HCT116 (cell line): ENCODE measurements at regions not wholly inside any gene's neighbourhood (a gene's known extent, or its start where the extent isn't known, plus 50 kb on each side); places are given as distances from the start of the nearest gene placed in this dataset.

ENCODE experiments used
- ATAC-seq: fragments of 200-7000 bp; cut with Tn5 transposase; 2 replicates; pipeline ENCODE4 v1.9.1; 2020; ENCODE audit warnings: mild to moderate bottlenecking, moderate library complexity
- BruUV-seq: library from RNA; stranded (reverse); fragments of 400-500 nt; replicated peaks from 2 replicates; lab custom pipeline; 2021; lab: Mats Ljungman, UMichigan
- CTCF ChIA-PET: fragments of 300-600 bp; sonication (Branson Sonifier 250); formaldehyde crosslinking; loops from one replicate; lab custom pipeline; 2021; ENCODE audit warnings: antibody characterized with exemption; lab: Charles Lee
- POLR2A ChIA-PET: fragments of 300-600, 350-600 bp; sonication (Branson Sonifier 250); formaldehyde crosslinking; loops from one replicate; lab custom pipeline; 2021; ENCODE audit warnings: antibody characterized with exemption; lab: Charles Lee
- RAD21 ChIA-PET, 2 experiments: fragments of 300-600 bp; sonication (Branson Sonifier 250); formaldehyde crosslinking; loops; one replicate each; lab custom pipeline; 2023; ENCODE audit warnings: low total read pairs in 2 of 2; ENCODE audit not compliant: uncharacterized antibody in 2 of 2, unreplicated experiment in 2 of 2, low non-redundant PET in 1 of 2; lab: Charles Lee
- DNase-seq: peaks from one replicate; pipeline ENCODE4 v3.0.0-alpha.2; 2010; ENCODE audit warnings: low read depth, low spot score
- H2AFZ ChIP-seq: fragments of 200-600 bp; shearing (Covaris generic), sonication (generic); 2 replicates; pipeline ENCODE4 v1.6.1; 2017; ENCODE audit warnings: low read depth, mixed run types, mixed read lengths, antibody characterized with exemption, low read length; ENCODE audit not compliant: poor library complexity, severe bottlenecking
- H3K27ac ChIP-seq: 2 replicates; pipeline ENCODE4 v1.5.1; 2012; ENCODE audit warnings: low read depth, low read length
- H3K27me3 ChIP-seq: fragments of 200-600 bp; sonication (generic); 2 replicates; pipeline ENCODE4 v1.6.1; 2016; ENCODE audit warnings: mixed run types, low read length, mixed read lengths; ENCODE audit not compliant: insufficient read depth
- H3K36me3 ChIP-seq, 2 experiments: fragments of 200-500 bp in 1 of 2; fragments of 200-600 bp in 1 of 2; sonication (Bioruptor generic) in 1 of 2; sonication (generic) in 1 of 2; 2 replicates each; pipeline versions ENCODE4 v1.5.1 to v1.6.1; 2014 to 2016; ENCODE audit warnings: low read length in 2 of 2, inconsistent platforms in 1 of 2, mixed read lengths in 1 of 2, mixed run types in 1 of 2; ENCODE audit not compliant: insufficient read depth in 2 of 2, control insufficient read depth in 1 of 2
- H3K4me1 ChIP-seq, 2 experiments: fragments of 200-600 bp in 1 of 2; sonication (generic) in 1 of 2; 2 replicates each; pipeline versions ENCODE4 v1.5.1 to v1.6.1; 2012 to 2017; ENCODE audit warnings: low read length in 2 of 2, inconsistent platforms in 1 of 2, mild to moderate bottlenecking in 1 of 2, mixed read lengths in 1 of 2, mixed run types in 1 of 2, moderate library complexity in 1 of 2; ENCODE audit not compliant: insufficient read depth in 2 of 2, control insufficient read depth in 1 of 2
- H3K4me2 ChIP-seq: fragments of 200-600 bp; sonication (generic); 2 replicates; pipeline ENCODE4 v1.6.1; 2017; ENCODE audit warnings: mixed run types, low read length, mixed read lengths
- H3K4me3 ChIP-seq, 2 experiments: fragments of 200-600 bp in 1 of 2; sonication (generic) in 1 of 2; replicated peaks in 1 of 2; 2 replicates each; pipeline ENCODE4 v1.5.1; 2011 to 2016; ENCODE audit warnings: low read length in 2 of 2, control low read depth in 1 of 2, low read depth in 1 of 2, mild to moderate bottlenecking in 1 of 2, mixed read lengths in 1 of 2, mixed run types in 1 of 2
- H3K79me2 ChIP-seq: fragments of 200-600 bp; sonication (generic); 2 replicates; pipeline ENCODE4 v1.6.1; 2017; ENCODE audit warnings: mild to moderate bottlenecking, mixed run types, low read length, moderate library complexity, mixed read lengths; ENCODE audit not compliant: insufficient read depth
- H3K9ac ChIP-seq: fragments of 200-600 bp; sonication (generic); 2 replicates; pipeline ENCODE4 v1.6.1; 2016; ENCODE audit warnings: low read length, mixed read lengths
- H3K9me2 ChIP-seq: fragments of 200-600 bp; sonication (generic), shearing (Covaris generic); 2 replicates; pipeline ENCODE4 v1.6.1; 2017; ENCODE audit warnings: mixed run types, mild to moderate bottlenecking, moderate library complexity; ENCODE audit not compliant: insufficient read depth
- H3K9me3 ChIP-seq, 2 experiments: fragments of 200-500 bp in 1 of 2; fragments of 200-600 bp in 1 of 2; sonication (Bioruptor generic) in 1 of 2; sonication (generic) in 1 of 2; 2 replicates each; pipeline ENCODE4 v1.6.1; 2014 to 2017; ENCODE audit warnings: low read length in 2 of 2, mixed read lengths in 2 of 2, inconsistent platforms in 1 of 2, low read depth in 1 of 2, mild to moderate bottlenecking in 1 of 2, mixed run types in 1 of 2, moderate library complexity in 1 of 2; ENCODE audit not compliant: control insufficient read depth in 1 of 2, insufficient read depth in 1 of 2
- H4K20me1 ChIP-seq: fragments of 200-600 bp; sonication (generic), shearing (Covaris generic); 2 replicates; pipeline ENCODE4 v1.6.1; 2017; ENCODE audit warnings: mixed run types, mild to moderate bottlenecking, moderate library complexity; ENCODE audit not compliant: insufficient read depth
- ATF3 ChIP-seq: IDR thresholded peaks from 2 replicates; pipeline ENCODE4 v1.6.1; 2012
- EGR1 ChIP-seq: IDR thresholded peaks from 2 replicates; pipeline ENCODE4 v1.6.1; 2012; ENCODE audit warnings: low read depth
- POLR2A ChIP-seq: IDR thresholded peaks from 2 replicates; pipeline ENCODE4 v1.7.0; 2011; ENCODE audit warnings: borderline replicate concordance; ENCODE audit not compliant: insufficient read depth, insufficient read length; ENCODE audit errors: extremely low read depth
- POLR2AphosphoS5 ChIP-seq: IDR thresholded peaks from 2 replicates; pipeline ENCODE4 v1.6.1; 2011; ENCODE audit warnings: mild to moderate bottlenecking, low read depth, low read length, moderate library complexity
- SIN3A ChIP-seq: IDR thresholded peaks from 2 replicates; pipeline ENCODE4 v1.6.1; 2012; ENCODE audit warnings: low read depth
- SRF ChIP-seq: IDR thresholded peaks from 2 replicates; pipeline ENCODE4 v1.6.1; 2012; ENCODE audit warnings: low read depth
- YY1 ChIP-seq: IDR thresholded peaks from 2 replicates; pipeline ENCODE4 v1.6.1; 2011; ENCODE audit warnings: low read length, low read depth, moderate library complexity, mild to moderate bottlenecking; ENCODE audit not compliant: insufficient replicate concordance; ENCODE audit errors: extremely low read depth
- intact Hi-C: fragments of 100-400 bp; cut with micrococcal nuclease; formaldehyde crosslinking; loops from 2 replicates; pipeline ENCODE4 v1.10.0; 2022

- Histone ChIP-seq H3K79me2 (no peaks in the 10 kb centered on the region), H3K4me3 (no peak overlapping the region), H3K9me2 (no peaks in the 10 kb centered on the region), H3K36me3 (no peaks in the 10 kb centered on the region), H4K20me1 (no peaks in the 10 kb centered on the region), H3K9me3 (peaks cover 4 to 25% of the 10 kb centered on the region in 2 experiments; a peak in 3 of 4 replicates), H2AFZ (no peak overlapping the region), H3K27ac (no peak overlapping the region), H3K4me1 (no peaks in the 10 kb centered on the region), H3K4me2 (no peak overlapping the region), H3K27me3 (no peaks in the 10 kb centered on the region), H3K9ac (no peak overlapping the region)
- no peak for TF ChIP-seq POLR2A
- no peak for TF ChIP-seq POLR2AphosphoS5
- no peak for TF ChIP-seq SIN3A
- no peak for TF ChIP-seq SRF
- no peak for TF ChIP-seq ATF3
- no peak for TF ChIP-seq EGR1
- intact Hi-C loops: no loop called here
- CTCF ChIA-PET: no interaction called here
- RAD21 ChIA-PET: no interaction called here
- DNase-seq (no peak), ATAC-seq (no peak)
- POLR2A ChIA-PET: no interaction called here
- no TSS peak for BruUV-seq
Measured at GRCh38 chr5:26660116-26660515, 378.3 kb downstream of the CDH9 start.

GRCh38 chr5:26649000-26649399 is 389.4 kb downstream of the CDH9 start:
- DNase-seq (no peak), ATAC-seq (no peak)
- ChIA-PET POLR2A (no interaction called here), RAD21 (no interaction called here), CTCF (no interaction called here)
- TF ChIP-seq YY1: no peak
- Histone ChIP-seq H3K4me2 (no peak overlapping the region), H3K9ac (no peak overlapping the region), H3K4me3 (no peak overlapping the region), H3K36me3 (no peaks in the 10 kb centered on the region), H3K9me3 (peaks cover 10 to 13% of the 10 kb centered on the region in 2 experiments; a peak in 2 of 4 replicates), H4K20me1 (no peaks in the 10 kb centered on the region), H3K27me3 (no peaks in the 10 kb centered on the region), H3K4me1 (no peaks in the 10 kb centered on the region), H3K27ac (no peak overlapping the region), H2AFZ (no peak overlapping the region), H3K79me2 (no peaks in the 10 kb centered on the region), H3K9me2 (no peaks in the 10 kb centered on the region)
- no TSS peak for BruUV-seq
- intact Hi-C loops: no loop called here
